ENCODE measurements at regions not wholly inside any gene's neighbourhood (a gene's known extent, or its start where the extent isn't known, plus 50 kb on each side); places are given as distances from the start of the nearest gene placed in this dataset.

DNA sequence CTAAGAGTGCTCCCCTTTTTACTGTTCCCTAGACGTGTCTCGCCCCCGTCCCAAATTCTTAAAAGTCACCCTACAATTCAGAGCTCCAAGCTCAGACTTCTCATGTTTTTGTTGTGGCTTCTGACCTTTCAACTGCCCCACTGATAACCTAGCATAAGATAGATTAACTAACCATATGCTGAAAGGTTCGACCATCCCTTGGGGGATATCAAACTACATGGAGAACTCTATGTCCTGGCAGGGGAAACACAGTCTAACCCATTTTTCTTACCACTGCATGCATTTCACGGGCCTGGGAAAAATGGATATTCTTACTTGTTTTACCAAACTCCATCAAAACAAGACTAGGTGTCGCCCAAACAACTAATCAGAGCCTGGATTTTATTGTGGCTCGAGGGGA, 236.4 kb upstream of the MID1 start:
- Histone ChIP-seq H3K9ac (ENCODE audit: low read length) (no peak overlapping the region), H3K9me3 (ENCODE audit: control insufficient read depth, low read depth, low read length) (no peaks in the 10 kb centered on the region), H3K27me3 (ENCODE audit: control insufficient read depth, insufficient read depth, low read length) (no peaks in the 10 kb centered on the region), H3K4me3 (ENCODE audit: low read length) (no peak overlapping the region), H3K4me1 (ENCODE audit: control insufficient read depth, low read depth, low read length) (no peaks in the 10 kb centered on the region), H3K27ac (ENCODE audit: low read length) (no peak overlapping the region), H3K36me3 (ENCODE audit: control insufficient read depth, low read depth, low read length) (no peaks in the 10 kb centered on the region)

DNA sequence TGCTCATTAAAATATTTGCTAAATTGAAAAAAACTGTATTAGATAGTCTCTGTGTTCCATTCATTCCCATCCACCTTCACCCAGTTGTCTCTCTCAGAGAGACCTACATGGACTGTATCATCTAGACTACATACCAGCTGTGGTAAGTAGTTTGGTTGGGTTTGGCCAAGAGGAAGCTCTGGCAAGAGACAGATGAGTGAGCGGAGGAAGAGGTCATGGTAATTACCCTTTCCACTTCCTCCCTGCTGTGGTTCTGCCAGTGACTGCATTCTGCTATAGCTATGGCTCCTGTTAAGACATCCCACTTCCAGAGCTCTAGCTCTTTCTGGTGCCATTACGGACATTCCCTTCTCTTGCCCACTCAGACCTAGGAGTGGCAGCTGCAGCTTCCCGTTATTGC, 239.0 kb upstream of the MID1 start:
- H3K4me3 ChIP-seq (ENCODE audit: low read length) = no peak overlapping the region
- no peak overlapping the region for H3K9ac ChIP-seq (ENCODE audit: low read length)
- H3K27me3 ChIP-seq (ENCODE audit: control insufficient read depth, insufficient read depth, low read length) = no peaks in the 10 kb centered on the region
- no peaks in the 10 kb centered on the region for H3K36me3 ChIP-seq (ENCODE audit: control insufficient read depth, low read depth, low read length)
- no peaks in the 10 kb centered on the region for H3K9me3 ChIP-seq (ENCODE audit: control insufficient read depth, low read depth, low read length)
- H3K27ac ChIP-seq (ENCODE audit: low read length) = no peak overlapping the region
- H3K4me1 ChIP-seq (ENCODE audit: control insufficient read depth, low read depth, low read length) = no peaks in the 10 kb centered on the region

DNA sequence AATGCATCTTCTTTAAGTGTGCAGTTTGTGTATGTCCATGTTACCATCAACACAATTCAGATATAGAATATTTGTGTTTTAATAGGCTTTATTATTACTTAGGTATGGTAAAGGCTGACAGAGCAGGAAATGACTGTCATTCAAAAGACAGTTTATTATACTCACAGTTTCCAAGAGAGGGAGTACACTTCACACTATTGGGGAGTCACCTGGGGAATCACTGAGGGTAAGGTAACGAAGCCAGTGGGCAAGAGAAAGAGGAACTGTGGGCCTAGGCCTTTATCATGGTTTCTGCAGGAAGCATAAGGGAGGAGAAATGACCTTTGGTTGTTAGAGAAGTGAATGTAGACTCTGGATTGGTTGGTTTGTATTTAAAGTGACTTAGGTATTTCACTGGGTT, 235.1 kb upstream of the HCCS start:
- Histone ChIP-seq H3K27ac (ENCODE audit: low read length) (no peak overlapping the region), H3K36me3 (ENCODE audit: control insufficient read depth, low read depth, low read length) (no peaks in the 10 kb centered on the region), H3K9ac (ENCODE audit: low read length) (no peak overlapping the region), H3K9me3 (ENCODE audit: control insufficient read depth, low read depth, low read length) (no peaks in the 10 kb centered on the region), H3K4me1 (ENCODE audit: control insufficient read depth, low read depth, low read length) (no peaks in the 10 kb centered on the region), H3K27me3 (ENCODE audit: control insufficient read depth, insufficient read depth, low read length) (no peaks in the 10 kb centered on the region), H3K4me3 (ENCODE audit: low read length) (no peak overlapping the region)

DNA sequence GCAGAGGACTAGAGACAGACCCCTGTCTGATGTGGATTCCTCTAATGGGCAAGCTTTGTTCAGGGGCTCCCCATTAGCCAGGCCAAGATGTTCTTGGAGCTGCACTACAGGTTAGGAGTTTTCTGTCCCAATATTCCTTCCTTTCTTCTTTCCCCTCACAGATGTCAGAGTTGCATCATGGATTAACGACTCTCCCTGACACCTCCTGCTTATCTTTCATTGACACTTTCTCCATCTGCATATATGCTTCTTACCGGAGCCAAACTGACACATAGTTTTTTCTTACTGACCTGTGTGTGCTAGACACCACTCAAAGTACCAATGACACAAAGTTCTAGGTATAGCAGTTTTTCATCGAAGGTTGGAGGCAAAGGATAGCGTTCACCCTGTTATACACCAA, 228.6 kb upstream of the HCCS start:
- Histone ChIP-seq H3K9me3 (ENCODE audit: control insufficient read depth, low read depth, low read length) (no peaks in the 10 kb centered on the region), H3K36me3 (ENCODE audit: control insufficient read depth, low read depth, low read length) (no peaks in the 10 kb centered on the region), H3K4me1 (ENCODE audit: control insufficient read depth, low read depth, low read length) (no peaks in the 10 kb centered on the region), H3K4me3 (ENCODE audit: low read length) (no peak overlapping the region), H3K27me3 (ENCODE audit: control insufficient read depth, insufficient read depth, low read length) (no peaks in the 10 kb centered on the region), H3K9ac (ENCODE audit: low read length) (no peak overlapping the region), H3K27ac (ENCODE audit: low read length) (no peak overlapping the region)

DNA sequence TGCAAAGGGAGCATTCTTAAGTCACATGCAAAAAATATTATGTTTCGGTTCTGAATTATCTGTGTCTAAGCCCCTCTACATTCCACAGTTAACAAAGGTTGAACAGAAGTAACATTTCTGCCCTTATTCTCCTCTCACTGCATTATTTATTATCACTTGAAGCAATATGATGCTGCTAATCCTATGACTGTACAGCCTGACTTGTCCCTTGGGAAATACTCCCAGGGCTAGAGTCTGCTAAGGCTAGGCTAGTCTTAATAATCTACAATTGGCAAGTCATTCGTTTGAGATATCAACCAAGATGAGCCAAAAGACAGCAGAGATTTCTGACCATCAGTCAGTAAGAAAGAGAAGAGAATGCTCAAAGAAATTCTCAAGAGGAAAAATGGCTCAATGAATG, 226.9 kb upstream of the HCCS start:
- Histone ChIP-seq H3K27me3 (ENCODE audit: control insufficient read depth, insufficient read depth, low read length) (no peaks in the 10 kb centered on the region), H3K4me3 (ENCODE audit: low read length) (no peak overlapping the region), H3K4me1 (ENCODE audit: control insufficient read depth, low read depth, low read length) (no peaks in the 10 kb centered on the region), H3K9me3 (ENCODE audit: control insufficient read depth, low read depth, low read length) (no peaks in the 10 kb centered on the region), H3K36me3 (ENCODE audit: control insufficient read depth, low read depth, low read length) (no peaks in the 10 kb centered on the region), H3K9ac (ENCODE audit: low read length) (no peak overlapping the region), H3K27ac (ENCODE audit: low read length) (no peak overlapping the region)

DNA sequence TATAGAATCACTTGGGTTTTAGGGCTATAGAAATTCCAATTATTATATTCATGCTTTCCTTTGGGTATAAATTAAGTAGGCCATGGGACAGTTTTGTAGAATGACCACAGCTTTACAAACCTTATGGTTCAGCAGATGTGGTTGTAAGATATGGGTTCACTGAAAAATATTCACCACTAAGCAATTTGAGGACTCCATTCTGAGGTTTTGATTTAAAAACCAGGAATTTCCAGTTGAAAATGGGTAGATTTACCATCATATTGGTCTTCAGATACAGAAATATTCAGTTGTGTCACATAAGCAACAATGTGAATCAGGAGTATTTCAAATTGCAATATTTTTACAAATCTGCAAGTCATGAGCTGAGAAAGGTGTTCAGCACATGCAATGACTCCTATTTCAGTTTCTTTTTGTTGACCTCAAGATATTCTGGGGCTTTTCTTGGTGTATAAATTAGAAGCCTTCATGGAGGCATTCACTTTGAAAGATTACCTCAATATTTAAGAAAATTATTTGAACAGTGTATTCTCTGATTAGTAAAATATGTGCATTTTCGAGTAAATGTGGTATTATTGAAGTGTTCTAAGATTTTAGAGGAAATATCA, 218.4 kb upstream of the HCCS start:
- no peaks in the 10 kb centered on the region for H3K4me1 ChIP-seq (ENCODE audit: control insufficient read depth, low read depth, low read length)
- no peak overlapping the region for H3K9ac ChIP-seq (ENCODE audit: low read length)
- H3K9me3 ChIP-seq (ENCODE audit: control insufficient read depth, low read depth, low read length) = no peaks in the 10 kb centered on the region
- no peaks in the 10 kb centered on the region for H3K27me3 ChIP-seq (ENCODE audit: control insufficient read depth, insufficient read depth, low read length)
- no peak overlapping the region for H3K4me3 ChIP-seq (ENCODE audit: low read length)
- no peak overlapping the region for H3K27ac ChIP-seq (ENCODE audit: low read length)
- H3K36me3 ChIP-seq (ENCODE audit: control insufficient read depth, low read depth, low read length) = no peaks in the 10 kb centered on the region

DNA sequence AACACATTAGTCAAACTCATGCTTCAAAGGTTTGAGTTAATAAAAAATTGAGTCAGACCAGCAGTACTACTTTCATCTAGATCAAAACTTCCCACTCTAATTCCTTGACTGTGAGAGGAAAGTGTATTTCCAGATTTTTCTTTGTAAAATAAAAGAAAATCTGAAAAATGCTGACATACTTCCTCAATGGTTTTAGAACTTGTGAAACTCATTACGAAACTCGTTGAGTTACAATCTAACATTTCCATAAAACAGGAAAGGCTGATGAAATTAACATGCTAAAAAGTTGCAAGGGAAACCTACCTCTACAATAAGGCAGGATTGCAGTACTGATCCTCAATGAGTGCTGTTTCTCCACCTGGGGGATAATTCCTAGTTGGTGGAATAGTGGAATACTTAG, 217.8 kb upstream of the HCCS start:
- no peaks in the 10 kb centered on the region for H3K27me3 ChIP-seq (ENCODE audit: control insufficient read depth, insufficient read depth, low read length)
- no peaks in the 10 kb centered on the region for H3K36me3 ChIP-seq (ENCODE audit: control insufficient read depth, low read depth, low read length)
- H3K9ac ChIP-seq (ENCODE audit: low read length) = no peak overlapping the region
- no peak overlapping the region for H3K27ac ChIP-seq (ENCODE audit: low read length)
- no peaks in the 10 kb centered on the region for H3K4me1 ChIP-seq (ENCODE audit: control insufficient read depth, low read depth, low read length)
- H3K9me3 ChIP-seq (ENCODE audit: control insufficient read depth, low read depth, low read length) = no peaks in the 10 kb centered on the region
- H3K4me3 ChIP-seq (ENCODE audit: low read length) = no peak overlapping the region

DNA sequence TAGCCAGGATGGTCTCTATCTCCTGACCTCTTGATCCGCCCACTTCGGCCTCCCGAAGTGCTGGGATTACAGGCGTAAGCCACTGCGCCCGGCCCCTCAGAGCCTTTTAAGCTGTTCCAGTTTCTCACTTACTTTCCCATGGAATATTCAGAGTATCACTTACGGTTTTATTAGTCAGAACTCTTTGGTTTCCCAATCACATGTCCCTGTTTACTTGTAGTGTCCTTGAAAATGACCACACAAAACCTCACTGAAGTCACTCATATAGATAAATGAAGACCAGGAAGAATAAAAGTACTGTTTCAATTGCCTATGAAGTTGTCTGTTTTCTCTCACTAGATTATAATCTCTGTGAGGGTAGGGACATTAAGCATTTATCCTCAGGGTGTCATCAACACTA, 217.2 kb upstream of the HCCS start:
- no peaks in the 10 kb centered on the region for H3K4me1 ChIP-seq (ENCODE audit: control insufficient read depth, low read depth, low read length)
- no peak overlapping the region for H3K4me3 ChIP-seq (ENCODE audit: low read length)
- no peak overlapping the region for H3K27ac ChIP-seq (ENCODE audit: low read length)
- H3K9me3 ChIP-seq (ENCODE audit: control insufficient read depth, low read depth, low read length) = no peaks in the 10 kb centered on the region
- no peaks in the 10 kb centered on the region for H3K27me3 ChIP-seq (ENCODE audit: control insufficient read depth, insufficient read depth, low read length)
- H3K9ac ChIP-seq (ENCODE audit: low read length) = no peak overlapping the region
- H3K36me3 ChIP-seq (ENCODE audit: control insufficient read depth, low read depth, low read length) = no peaks in the 10 kb centered on the region

DNA sequence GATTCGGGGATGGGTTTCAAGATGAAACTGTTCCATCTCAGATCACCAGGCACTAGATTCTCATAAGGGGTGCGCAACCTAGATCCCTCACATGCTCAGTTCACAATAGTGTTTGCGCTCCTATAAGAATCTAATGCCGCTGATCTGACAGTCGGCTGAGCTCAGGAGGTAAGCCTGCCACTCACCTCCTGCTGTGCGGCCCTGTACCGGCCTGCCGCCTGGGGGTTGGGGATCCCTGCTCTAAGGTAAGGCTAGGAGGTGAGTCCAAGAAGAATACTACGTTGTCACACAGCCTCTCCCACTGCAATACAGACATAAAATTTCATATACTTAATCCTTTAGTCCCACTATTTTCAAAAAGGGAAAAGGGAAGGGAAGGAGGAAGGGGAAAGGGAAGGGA, 213.4 kb upstream of the HCCS start:
- no peak overlapping the region for H3K9ac ChIP-seq (ENCODE audit: low read length)
- H3K27me3 ChIP-seq (ENCODE audit: control insufficient read depth, insufficient read depth, low read length) = no peaks in the 10 kb centered on the region
- no peak overlapping the region for H3K4me3 ChIP-seq (ENCODE audit: low read length)
- H3K36me3 ChIP-seq (ENCODE audit: control insufficient read depth, low read depth, low read length) = no peaks in the 10 kb centered on the region
- no peaks in the 10 kb centered on the region for H3K4me1 ChIP-seq (ENCODE audit: control insufficient read depth, low read depth, low read length)
- no peaks in the 10 kb centered on the region for H3K9me3 ChIP-seq (ENCODE audit: control insufficient read depth, low read depth, low read length)
- no peak overlapping the region for H3K27ac ChIP-seq (ENCODE audit: low read length)

DNA sequence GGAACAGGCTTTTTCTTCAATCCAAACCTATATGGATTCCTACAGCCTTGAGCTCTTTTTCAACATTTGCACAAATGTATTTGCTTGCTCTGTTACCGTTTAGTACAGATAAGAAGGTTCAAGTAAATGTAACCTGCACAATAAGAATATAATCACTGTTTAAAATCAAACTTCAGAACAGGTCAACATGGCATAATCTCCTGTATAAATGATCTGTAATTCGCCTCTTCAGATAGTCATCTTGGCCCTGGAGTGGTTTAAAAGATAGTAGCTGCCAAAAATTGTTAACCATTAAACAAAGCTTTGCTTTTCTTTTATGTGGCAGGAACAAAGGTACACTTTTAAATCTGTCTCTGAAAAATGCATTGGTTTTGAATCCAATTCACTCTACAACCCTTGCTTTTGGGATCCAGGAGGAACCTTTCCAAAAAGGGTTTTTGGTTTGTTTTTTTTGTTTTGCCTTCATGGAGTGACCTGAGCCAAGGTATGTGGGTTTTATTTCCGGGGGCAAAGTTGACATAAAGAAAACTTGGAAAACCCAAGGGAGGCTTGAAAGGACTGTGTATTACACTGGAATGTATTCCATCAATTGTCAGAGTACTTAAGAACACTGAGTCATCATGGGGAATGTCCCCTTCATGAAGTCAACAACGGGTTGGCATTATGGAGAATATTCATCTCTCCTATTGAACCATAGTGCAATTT, 210.4 kb upstream of the HCCS start:
- H3K4me3 ChIP-seq (ENCODE audit: low read length) = no peak overlapping the region
- H3K9me3 ChIP-seq (ENCODE audit: control insufficient read depth, low read depth, low read length) = no peaks in the 10 kb centered on the region
- no peaks in the 10 kb centered on the region for H3K4me1 ChIP-seq (ENCODE audit: control insufficient read depth, low read depth, low read length)
- no peak overlapping the region for H3K27ac ChIP-seq (ENCODE audit: low read length)
- no peak overlapping the region for H3K9ac ChIP-seq (ENCODE audit: low read length)
- no peaks in the 10 kb centered on the region for H3K36me3 ChIP-seq (ENCODE audit: control insufficient read depth, low read depth, low read length)
- H3K27me3 ChIP-seq (ENCODE audit: control insufficient read depth, insufficient read depth, low read length) = no peaks in the 10 kb centered on the region

DNA sequence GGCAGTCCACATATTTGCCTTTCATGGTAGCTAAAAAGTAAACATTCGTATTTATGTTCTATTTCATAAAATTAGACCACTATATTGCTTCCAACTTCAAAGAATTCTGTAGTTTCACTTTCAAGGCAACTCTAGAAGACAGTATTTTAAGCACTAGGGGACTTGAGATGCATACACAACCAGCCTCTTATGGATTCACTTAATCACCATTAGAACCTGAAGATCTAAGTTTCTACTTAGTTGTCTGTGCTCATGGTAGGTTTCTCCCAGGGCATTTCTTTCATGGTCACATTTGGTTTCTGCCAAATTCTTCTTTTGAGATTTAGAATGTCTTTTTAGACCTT, 209.9 kb upstream of the HCCS start:
- Histone ChIP-seq H3K27me3 (ENCODE audit: control insufficient read depth, insufficient read depth, low read length) (no peaks in the 10 kb centered on the region), H3K36me3 (ENCODE audit: control insufficient read depth, low read depth, low read length) (no peaks in the 10 kb centered on the region), H3K27ac (ENCODE audit: low read length) (no peak overlapping the region), H3K9ac (ENCODE audit: low read length) (no peak overlapping the region), H3K9me3 (ENCODE audit: control insufficient read depth, low read depth, low read length) (no peaks in the 10 kb centered on the region), H3K4me3 (ENCODE audit: low read length) (no peak overlapping the region), H3K4me1 (ENCODE audit: control insufficient read depth, low read depth, low read length) (no peaks in the 10 kb centered on the region)

DNA sequence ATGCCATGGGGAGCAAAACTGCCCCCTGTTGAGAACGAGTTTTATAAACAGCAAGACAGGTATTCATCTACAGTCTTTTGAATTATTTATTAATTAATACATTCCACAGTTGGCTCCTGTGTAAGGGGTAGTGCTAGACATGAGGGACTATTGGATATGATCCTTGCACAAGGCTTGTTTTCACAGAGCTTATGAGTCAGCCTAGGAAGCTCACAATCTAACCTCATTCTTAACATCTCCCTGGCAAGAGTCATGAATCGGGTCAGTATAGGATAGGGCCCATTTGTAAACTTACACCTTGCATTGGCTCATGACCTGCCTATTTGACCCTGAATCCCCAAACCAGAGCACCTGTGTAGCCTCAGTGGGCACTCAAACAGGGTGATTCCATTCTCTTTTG, 209.1 kb upstream of the HCCS start:
- H3K36me3 ChIP-seq (ENCODE audit: control insufficient read depth, low read depth, low read length) = no peaks in the 10 kb centered on the region
- no peaks in the 10 kb centered on the region for H3K4me1 ChIP-seq (ENCODE audit: control insufficient read depth, low read depth, low read length)
- H3K27ac ChIP-seq (ENCODE audit: low read length) = no peak overlapping the region
- no peaks in the 10 kb centered on the region for H3K27me3 ChIP-seq (ENCODE audit: control insufficient read depth, insufficient read depth, low read length)
- no peak overlapping the region for H3K4me3 ChIP-seq (ENCODE audit: low read length)
- H3K9ac ChIP-seq (ENCODE audit: low read length) = no peak overlapping the region
- no peaks in the 10 kb centered on the region for H3K9me3 ChIP-seq (ENCODE audit: control insufficient read depth, low read depth, low read length)

Data from iPS-18a (cell line).